ENCODE measurements at regions not wholly inside any gene's neighbourhood (a gene's known extent, or its start where the extent isn't known, plus 50 kb on each side); places are given as distances from the start of the nearest gene placed in this dataset.

- H3K36me3 Mint-ChIP-seq, result no peaks in the 10 kb centered on the region
- POLR2A ChIA-PET, result interaction anchor here in 1 of 2 donors (0.7 kb wide), 1 partner anchor 376 kb away, joined by 11 read pairs; no protein-coding TSS in a partner anchor
- no peak for ATAC-seq (replicated peaks in 1 of 4)
These were observed 79.0 kb upstream of the ATXN3L start for GRCh38 chrX:13398839-13399238.

GRCh38 chrX:13397878-13398818 is 78.3 kb upstream of the ATXN3L start:
- DNase-seq (no peak), ATAC-seq (replicated peaks in 1 of 4) (no peak)
- CTCF ChIA-PET, result no interaction called here

More at GRCh38 chrX:13398839-13399238, 79.0 kb upstream of the ATXN3L start:
- Histone ChIP-seq H3K4me3 (ENCODE audit: control insufficient read depth in 1 of 2, extremely low read depth in 1 of 2, low read length in 1 of 2) (no peak overlapping the region), H3K27me3 (replicated peaks in 1 of 2; ENCODE audit: control insufficient read depth in 2 of 2, extremely low read depth in 1 of 2, insufficient read depth in 2 of 2, low read length in 1 of 2) (peaks cover 0 to 2% of the 10 kb centered on the region in 2 experiments), H3K4me1 (ENCODE audit: control insufficient read depth in 1 of 2, extremely low read depth in 1 of 2, insufficient read depth in 2 of 2, low read length in 2 of 2) (no peaks in the 10 kb centered on the region), H3K27ac (ENCODE audit: low read length) (no peak overlapping the region), H3K36me3 (ENCODE audit: control insufficient read depth in 2 of 2, extremely low read depth in 1 of 2, insufficient read depth in 1 of 2, low read length in 1 of 2) (no peaks in the 10 kb centered on the region), H3K9me3 (no peaks in the 10 kb centered on the region)
- DNase-seq, result no peak
- H3K27ac Mint-ChIP-seq, result no peak overlapping the region
- CTCF ChIA-PET, result no interaction called here
- H3K4me1 Mint-ChIP-seq, result no peaks in the 10 kb centered on the region
- WGBS (ENCODE audit: insufficient coverage), result no CpG with 5 or more reads among the region's 1 CpG
- no peak overlapping the region for H3K4me3 Mint-ChIP-seq
- peaks cover 0 to 3% (median 2%) of the 10 kb centered on the region in 3 donors for H3K9me3 Mint-ChIP-seq
- H3K27me3 Mint-ChIP-seq, result peaks cover 0 to 18% of the 10 kb centered on the region in 2 donors

DNA sequence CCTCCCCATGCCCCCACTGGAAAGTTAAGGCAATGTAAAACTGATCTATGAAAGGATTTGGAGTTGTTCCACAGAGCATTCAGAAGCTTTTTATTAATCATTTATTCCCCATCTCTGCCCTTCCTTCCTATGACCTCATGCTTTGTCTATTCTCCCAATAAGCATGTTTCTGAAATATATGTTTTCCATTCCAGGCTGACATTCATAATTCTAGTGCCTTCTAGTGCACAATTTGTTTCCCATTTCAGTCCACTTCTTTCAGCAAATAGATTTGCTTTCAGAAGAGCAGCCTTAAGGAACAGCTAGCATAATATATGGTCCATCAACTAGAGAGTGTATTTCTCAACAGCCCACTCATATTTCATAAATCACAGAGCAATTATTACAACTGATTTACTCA is 77.1 kb upstream of the ATXN3L start:
- Histone ChIP-seq H3K27ac (ENCODE audit: low read length) (no peak overlapping the region), H3K9me3 (no peaks in the 10 kb centered on the region), H3K36me3 (ENCODE audit: control insufficient read depth in 2 of 2, extremely low read depth in 1 of 2, insufficient read depth in 1 of 2, low read length in 1 of 2) (no peaks in the 10 kb centered on the region), H3K4me3 (ENCODE audit: control insufficient read depth in 1 of 2, extremely low read depth in 1 of 2, low read length in 1 of 2) (no peak overlapping the region), H3K4me1 (ENCODE audit: control insufficient read depth in 1 of 2, extremely low read depth in 1 of 2, insufficient read depth in 2 of 2, low read length in 2 of 2) (no peaks in the 10 kb centered on the region), H3K27me3 (replicated peaks in 1 of 2; ENCODE audit: control insufficient read depth in 2 of 2, extremely low read depth in 1 of 2, insufficient read depth in 2 of 2, low read length in 1 of 2) (no peaks in the 10 kb centered on the region)
- Mint-ChIP-seq H3K36me3 (no peaks in the 10 kb centered on the region), H3K27ac (no peak overlapping the region), H3K9me3 (peaks cover 0 to 3% (median 2%) of the 10 kb centered on the region in 3 donors), H3K4me1 (no peaks in the 10 kb centered on the region), H3K4me3 (no peak overlapping the region), H3K27me3 (peaks cover 0 to 24% of the 10 kb centered on the region in 2 donors)
- ChIA-PET POLR2A (no interaction called here), CTCF (interaction anchor here in 1 of 2 donors (0.6 kb wide), 1 partner anchor 301 kb away, joined by 3 read pairs; no protein-coding TSS in a partner anchor)
- DNase-seq (no peak), ATAC-seq (replicated peaks in 1 of 4) (no peak)

More at GRCh38 chrX:13397878-13398818, 78.3 kb upstream of the ATXN3L start:
- no peak overlapping the region for H3K27ac Mint-ChIP-seq
- Histone ChIP-seq H3K36me3 (ENCODE audit: control insufficient read depth in 2 of 2, extremely low read depth in 1 of 2, insufficient read depth in 1 of 2, low read length in 1 of 2) (no peaks in the 10 kb centered on the region), H3K4me3 (ENCODE audit: control insufficient read depth in 1 of 2, extremely low read depth in 1 of 2, low read length in 1 of 2) (no peak overlapping the region), H3K9me3 (no peaks in the 10 kb centered on the region), H3K4me1 (ENCODE audit: control insufficient read depth in 1 of 2, extremely low read depth in 1 of 2, insufficient read depth in 2 of 2, low read length in 2 of 2) (no peaks in the 10 kb centered on the region), H3K27me3 (replicated peaks in 1 of 2; ENCODE audit: control insufficient read depth in 2 of 2, extremely low read depth in 1 of 2, insufficient read depth in 2 of 2, low read length in 1 of 2) (no peaks in the 10 kb centered on the region), H3K27ac (ENCODE audit: low read length) (no peak overlapping the region)
- H3K36me3 Mint-ChIP-seq, result no peaks in the 10 kb centered on the region
- H3K4me1 Mint-ChIP-seq, result no peaks in the 10 kb centered on the region
- no CpG with 5 or more reads among the region's 5 CpGs for WGBS (ENCODE audit: insufficient coverage)
- peaks cover 0 to 20% of the 10 kb centered on the region in 2 donors for H3K27me3 Mint-ChIP-seq
- POLR2A ChIA-PET, result no interaction called here
- H3K4me3 Mint-ChIP-seq, result no peak overlapping the region
- H3K9me3 Mint-ChIP-seq, result peaks cover 0 to 3% (median 2%) of the 10 kb centered on the region in 3 donors

- Mint-ChIP-seq H3K9me3 (peaks cover 0 to 3% (median 0%) of the 10 kb centered on the region in 3 donors), H3K27me3 (peaks cover 0 to 37% of the 10 kb centered on the region in 2 donors), H3K27ac (no peak overlapping the region), H3K4me1 (peaks cover 0 to 8% (median 0%) of the 10 kb centered on the region in 3 donors), H3K4me3 (no peak overlapping the region), H3K36me3 (no peaks in the 10 kb centered on the region)
- H3K4me1 ChIP-seq (ENCODE audit: control insufficient read depth in 1 of 2, extremely low read depth in 1 of 2, insufficient read depth in 2 of 2, low read length in 2 of 2), result no peaks in the 10 kb centered on the region
- H3K9me3 ChIP-seq, result no peaks in the 10 kb centered on the region
- H3K27me3 ChIP-seq (replicated peaks in 1 of 2; ENCODE audit: control insufficient read depth in 2 of 2, extremely low read depth in 1 of 2, insufficient read depth in 2 of 2, low read length in 1 of 2), result no peaks in the 10 kb centered on the region
- ChIA-PET POLR2A (no interaction called here), CTCF (no interaction called here)
- ATAC-seq (replicated peaks in 1 of 4) (no peak), DNase-seq (no peak)
- no peaks in the 10 kb centered on the region for H3K36me3 ChIP-seq (ENCODE audit: control insufficient read depth in 2 of 2, extremely low read depth in 1 of 2, insufficient read depth in 1 of 2, low read length in 1 of 2)
- no peak overlapping the region for H3K4me3 ChIP-seq (ENCODE audit: control insufficient read depth in 1 of 2, extremely low read depth in 1 of 2, low read length in 1 of 2)
- no CpG with 5 or more reads among the region's 1 CpG for WGBS (ENCODE audit: insufficient coverage)
- no peak overlapping the region for H3K27ac ChIP-seq (ENCODE audit: low read length)
These were observed 69.6 kb upstream of the ATXN3L start for GRCh38 chrX:13389501-13389900.

GRCh38 chrX:13387666-13388494 is 68.0 kb upstream of the ATXN3L start:
- H3K9me3 Mint-ChIP-seq, result peaks cover 0 to 3% (median 0%) of the 10 kb centered on the region in 3 donors

GRCh38 chrX:13386636-13387035 is 66.8 kb upstream of the ATXN3L start:
- peaks cover 0 to 3% (median 0%) of the 10 kb centered on the region in 3 donors for H3K9me3 Mint-ChIP-seq
- H3K36me3 Mint-ChIP-seq, result no peaks in the 10 kb centered on the region
- ChIA-PET CTCF (no interaction called here), POLR2A (interaction anchor here in 1 of 2 donors (0.6 kb wide), 1 partner anchor 37 kb away, joined by 3 read pairs; no protein-coding TSS in a partner anchor)
- H3K4me3 Mint-ChIP-seq, result no peak overlapping the region
- no peak overlapping the region for H3K27ac Mint-ChIP-seq
- no peak for ATAC-seq (replicated peaks in 1 of 4)
- H3K9me3 ChIP-seq, result no peaks in the 10 kb centered on the region
- H3K4me1 Mint-ChIP-seq, result peaks cover 0 to 8% (median 0%) of the 10 kb centered on the region in 3 donors
- no peaks in the 10 kb centered on the region for H3K27me3 ChIP-seq (replicated peaks in 1 of 2; ENCODE audit: control insufficient read depth in 2 of 2, extremely low read depth in 1 of 2, insufficient read depth in 2 of 2, low read length in 1 of 2)
- H3K4me3 ChIP-seq (ENCODE audit: control insufficient read depth in 1 of 2, extremely low read depth in 1 of 2, low read length in 1 of 2), result no peak overlapping the region
- no peak for DNase-seq
- no peak overlapping the region for H3K27ac ChIP-seq (ENCODE audit: low read length)
- H3K36me3 ChIP-seq (ENCODE audit: control insufficient read depth in 2 of 2, extremely low read depth in 1 of 2, insufficient read depth in 1 of 2, low read length in 1 of 2), result no peaks in the 10 kb centered on the region
- no peaks in the 10 kb centered on the region for H3K4me1 ChIP-seq (ENCODE audit: control insufficient read depth in 1 of 2, extremely low read depth in 1 of 2, insufficient read depth in 2 of 2, low read length in 2 of 2)
- peaks cover 0 to 35% of the 10 kb centered on the region in 2 donors for H3K27me3 Mint-ChIP-seq

More at GRCh38 chrX:13387666-13388494, 68.0 kb upstream of the ATXN3L start:
- ChIA-PET POLR2A (interaction anchor here in 1 of 2 donors (0.6 kb wide), 1 partner anchor 1179 kb away, joined by 3 read pairs; no protein-coding TSS in a partner anchor), CTCF (interaction anchor here in 1 of 2 donors (1.2 kb wide), 1 partner anchor 441 kb away, joined by 4 read pairs; no protein-coding TSS in a partner anchor)
- no peaks in the 10 kb centered on the region for H3K36me3 Mint-ChIP-seq
- H3K27ac Mint-ChIP-seq, result no peak overlapping the region
- WGBS (ENCODE audit: insufficient coverage), result no CpG with 5 or more reads among the region's 2 CpGs
- H3K27me3 Mint-ChIP-seq, result peaks cover 0 to 31% of the 10 kb centered on the region in 2 donors
- no peak overlapping the region for H3K4me3 Mint-ChIP-seq
- peak in 1 of 4 experiments; percentile 48 for ATAC-seq (replicated peaks in 1 of 4)
- peaks cover 0 to 8% (median 0%) of the 10 kb centered on the region in 3 donors for H3K4me1 Mint-ChIP-seq
- Histone ChIP-seq H3K27me3 (replicated peaks in 1 of 2; ENCODE audit: control insufficient read depth in 2 of 2, extremely low read depth in 1 of 2, insufficient read depth in 2 of 2, low read length in 1 of 2) (no peaks in the 10 kb centered on the region), H3K4me1 (ENCODE audit: control insufficient read depth in 1 of 2, extremely low read depth in 1 of 2, insufficient read depth in 2 of 2, low read length in 2 of 2) (no peaks in the 10 kb centered on the region), H3K27ac (ENCODE audit: low read length) (no peak overlapping the region), H3K4me3 (ENCODE audit: control insufficient read depth in 1 of 2, extremely low read depth in 1 of 2, low read length in 1 of 2) (no peak overlapping the region), H3K36me3 (ENCODE audit: control insufficient read depth in 2 of 2, extremely low read depth in 1 of 2, insufficient read depth in 1 of 2, low read length in 1 of 2) (no peaks in the 10 kb centered on the region), H3K9me3 (no peaks in the 10 kb centered on the region)
- DNase-seq, result peak in 2 of 35 experiments; percentile 3
